Smooth muscle cell (in vitro differentiated cells): ENCODE measurements at regions not wholly inside any gene's neighbourhood (a gene's known extent, or its start where the extent isn't known, plus 50 kb on each side); places are given as distances from the start of the nearest gene placed in this dataset.

ENCODE experiments used
- DNase-seq: peaks from one replicate; lab custom pipeline; 2025; ENCODE audit not compliant: unreplicated experiment; lab: John Stamatoyannopoulos, UW
- H2AFZ ChIP-seq: fragments of 200-600 bp; sonication (generic); 2 replicates; pipeline ENCODE4 v1.6.0; 2016; ENCODE audit warnings: antibody characterized with exemption, low read depth, mild to moderate bottlenecking
- H3F3A ChIP-seq: fragments of 200-600 bp; sonication (generic); 2 replicates; pipeline ENCODE4 v1.6.0; 2017; ENCODE audit warnings: antibody characterized with exemption, low read depth
- H3K27ac ChIP-seq: fragments of 200-600 bp; sonication (generic); 2 replicates; pipeline ENCODE4 v1.5.1; 2016; ENCODE audit warnings: low read depth, mild to moderate bottlenecking
- H3K27me3 ChIP-seq: fragments of 200-600 bp; sonication (generic); 2 replicates; pipeline ENCODE4 v1.6.1; 2016; ENCODE audit warnings: low read depth, mild to moderate bottlenecking
- H3K36me3 ChIP-seq: fragments of 200-600 bp; sonication (generic); 2 replicates; pipeline ENCODE4 v1.5.1; 2016; ENCODE audit warnings: low read depth
- H3K4me1 ChIP-seq: fragments of 200-600 bp; sonication (generic); 2 replicates; pipeline ENCODE4 v1.5.1; 2016; ENCODE audit warnings: low read depth
- H3K4me2 ChIP-seq: fragments of 200-600 bp; sonication (generic); 2 replicates; pipeline ENCODE4 v1.6.0; 2016; ENCODE audit warnings: mild to moderate bottlenecking
- H3K4me3 ChIP-seq: fragments of 200-600 bp; sonication (generic); 2 replicates; pipeline ENCODE4 v1.5.1; 2016; ENCODE audit warnings: mild to moderate bottlenecking
- H3K79me2 ChIP-seq: fragments of 200-600 bp; sonication (generic); 2 replicates; pipeline ENCODE4 v1.6.0; 2016; ENCODE audit warnings: low read depth, mild to moderate bottlenecking
- H3K9ac ChIP-seq: fragments of 200-600 bp; sonication (generic); 2 replicates; pipeline ENCODE4 v1.6.0; 2016; ENCODE audit warnings: low read depth
- H3K9me3 ChIP-seq: fragments of 200-600 bp; sonication (generic); replicated peaks from 2 replicates; pipeline ENCODE4 v1.5.1; 2016; ENCODE audit warnings: low read depth
- H4K20me1 ChIP-seq: fragments of 200-600 bp; sonication (generic); 2 replicates; pipeline ENCODE4 v1.6.0; 2016; ENCODE audit warnings: low read depth
- WGBS: methylation state at CpG from one replicate; pipeline ENCODE4 v1.1.7; 2016; ENCODE audit warnings: low lambda C conversion rate; 5-methylcytosine and 5-hydroxymethylcytosine counted together
- TF ChIP-seq, protein P1 (sequence below): fragments of 200-600 bp; sonication (generic); IDR thresholded peaks from 2 replicates; pipeline ENCODE4 v1.5.1; 2017; ENCODE audit warnings: borderline replicate concordance, mild to moderate bottlenecking, antibody characterized with exemption; ENCODE audit not compliant: insufficient read depth, poor library complexity, severe bottlenecking

DNA sequence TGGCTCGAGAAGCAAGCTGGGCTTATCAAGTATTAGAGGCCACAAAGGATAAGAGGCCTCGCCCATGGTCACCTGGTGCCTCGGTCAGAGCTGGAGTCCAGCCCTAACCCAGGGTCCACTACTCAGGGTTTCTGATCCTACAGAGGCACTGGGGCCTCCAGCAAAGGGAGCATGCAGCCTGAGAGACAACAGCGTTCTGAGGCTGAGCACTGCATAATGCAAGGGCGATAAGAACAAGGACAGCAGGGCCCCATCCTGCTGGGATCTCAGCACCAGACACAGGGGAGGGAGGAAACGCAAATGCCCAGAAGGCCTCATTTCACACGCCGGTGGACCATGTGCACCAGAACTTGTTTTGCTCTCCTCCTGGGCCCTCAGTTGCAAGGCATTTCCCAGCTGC, 63.0 kb downstream of the C5orf15 start:
- Histone ChIP-seq H3K79me2 (no peaks in the 10 kb centered on the region), H3K4me2 (no peak overlapping the region), H3K4me1 (no peaks in the 10 kb centered on the region), H3F3A (no peaks in the 10 kb centered on the region), H3K27me3 (no peaks in the 10 kb centered on the region), H3K36me3 (no peaks in the 10 kb centered on the region), H3K9ac (no peak overlapping the region), H3K4me3 (no peak overlapping the region), H4K20me1 (no peaks in the 10 kb centered on the region), H3K27ac (no peak overlapping the region), H2AFZ (no peak overlapping the region), H3K9me3 (no peaks in the 10 kb centered on the region)
- TF ChIP-seq, protein P1, sequence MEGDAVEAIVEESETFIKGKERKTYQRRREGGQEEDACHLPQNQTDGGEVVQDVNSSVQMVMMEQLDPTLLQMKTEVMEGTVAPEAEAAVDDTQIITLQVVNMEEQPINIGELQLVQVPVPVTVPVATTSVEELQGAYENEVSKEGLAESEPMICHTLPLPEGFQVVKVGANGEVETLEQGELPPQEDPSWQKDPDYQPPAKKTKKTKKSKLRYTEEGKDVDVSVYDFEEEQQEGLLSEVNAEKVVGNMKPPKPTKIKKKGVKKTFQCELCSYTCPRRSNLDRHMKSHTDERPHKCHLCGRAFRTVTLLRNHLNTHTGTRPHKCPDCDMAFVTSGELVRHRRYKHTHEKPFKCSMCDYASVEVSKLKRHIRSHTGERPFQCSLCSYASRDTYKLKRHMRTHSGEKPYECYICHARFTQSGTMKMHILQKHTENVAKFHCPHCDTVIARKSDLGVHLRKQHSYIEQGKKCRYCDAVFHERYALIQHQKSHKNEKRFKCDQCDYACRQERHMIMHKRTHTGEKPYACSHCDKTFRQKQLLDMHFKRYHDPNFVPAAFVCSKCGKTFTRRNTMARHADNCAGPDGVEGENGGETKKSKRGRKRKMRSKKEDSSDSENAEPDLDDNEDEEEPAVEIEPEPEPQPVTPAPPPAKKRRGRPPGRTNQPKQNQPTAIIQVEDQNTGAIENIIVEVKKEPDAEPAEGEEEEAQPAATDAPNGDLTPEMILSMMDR: no peak
- 58% methylated on average over 8 of the region's 8 CpGs for WGBS
- DNase-seq: no peak

DNA sequence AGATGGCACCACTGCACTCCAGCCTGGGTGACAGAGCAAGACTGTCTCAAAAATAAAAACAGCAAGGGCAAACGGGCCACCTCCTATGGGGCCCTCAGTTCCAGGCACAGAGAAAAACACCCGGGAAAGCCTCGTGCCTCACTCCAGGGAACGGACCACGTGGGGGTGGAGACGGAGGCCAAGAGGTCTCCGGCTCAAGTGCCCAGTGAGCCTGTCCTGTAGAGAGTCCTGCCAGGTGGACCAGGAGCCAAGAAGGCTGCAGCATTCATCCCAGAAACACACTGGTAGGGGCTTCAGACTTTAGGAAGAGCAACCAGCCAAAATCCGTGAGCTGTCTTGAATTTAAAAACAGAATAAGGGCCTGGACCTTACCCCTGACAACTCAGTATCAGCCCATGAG, 63.8 kb downstream of the C5orf15 start:
- H2AFZ ChIP-seq: no peak overlapping the region
- H3F3A ChIP-seq: no peaks in the 10 kb centered on the region

GRCh38 chr5:133902511-133903118, 65.8 kb downstream of the C5orf15 start:
- Histone ChIP-seq H3K4me3 (no peak overlapping the region), H4K20me1 (no peaks in the 10 kb centered on the region), H3K27me3 (no peaks in the 10 kb centered on the region), H3K27ac (no peak overlapping the region), H3K4me2 (no peak overlapping the region), H3K4me1 (no peaks in the 10 kb centered on the region), H3F3A (no peaks in the 10 kb centered on the region), H2AFZ (no peak overlapping the region), H3K9me3 (no peaks in the 10 kb centered on the region), H3K79me2 (no peaks in the 10 kb centered on the region), H3K36me3 (no peaks in the 10 kb centered on the region), H3K9ac (no peak overlapping the region)
- TF ChIP-seq, protein P1: no peak
- 87% methylated on average over 11 of the region's 11 CpGs for WGBS
- DNase-seq: no peak

More for the DNA sequence above, 63.8 kb downstream of the C5orf15 start:
- TF ChIP-seq, protein P1: no peak
- Histone ChIP-seq H3K4me3 (no peak overlapping the region), H3K27ac (no peak overlapping the region), H3K9ac (no peak overlapping the region), H3K4me2 (no peak overlapping the region), H3K79me2 (no peaks in the 10 kb centered on the region), H3K9me3 (no peaks in the 10 kb centered on the region), H4K20me1 (no peaks in the 10 kb centered on the region), H3K36me3 (no peaks in the 10 kb centered on the region), H3K4me1 (no peaks in the 10 kb centered on the region), H3K27me3 (no peaks in the 10 kb centered on the region)
- DNase-seq: no peak
- WGBS: 98% methylated on average over 8 of the region's 8 CpGs
